ENCODE measurements at regions not wholly inside any gene's neighbourhood (a gene's known extent, or its start where the extent isn't known, plus 50 kb on each side); places are given as distances from the start of the nearest gene placed in this dataset.

GRCh38 chr6:168193816-168194721 is 115.1 kb upstream of the FRMD1 start:
- TF ChIP-seq FOXM1 (IDR thresholded peaks at IDR 0.05; ENCODE audit: borderline replicate concordance) (no peak), FOXA1 (IDR thresholded peaks at IDR 0.05) (no peak), BHLHE40 (IDR thresholded peaks at IDR 0.05; ENCODE audit: borderline replicate concordance) (no peak), L3MBTL2 (conservative IDR thresholded peaks at IDR 0.05) (no peak), ELF4 (IDR thresholded peaks at IDR 0.05) (no peak), LEF1 (IDR thresholded peaks at IDR 0.05; ENCODE audit: borderline replicate concordance) (no peak), TARDBP (IDR thresholded peaks at IDR 0.05) (no peak), SUZ12 (IDR thresholded peaks at IDR 0.05) (no peak), CTBP1 (IDR thresholded peaks at IDR 0.05; ENCODE audit: borderline replicate concordance) (no peak), FOXK2 (IDR thresholded peaks at IDR 0.05) (no peak), NFRKB (IDR thresholded peaks at IDR 0.05) (no peak), ARNT (IDR thresholded peaks at IDR 0.05) (no peak)
